Thyroid gland (tissue), 4 donors: ENCODE measurements at regions not wholly inside any gene's neighbourhood (a gene's known extent, or its start where the extent isn't known, plus 50 kb on each side); places are given as distances from the start of the nearest gene placed in this dataset.

Source experiments
- POLR2A ChIP-seq, 2 donors: fragments of 450-650 bp; IDR thresholded peaks; one replicate each; pipeline ENCODE4 v1.6.1; 2017; ENCODE audit warnings: antibody characterized with exemption in 2 of 2, mild to moderate bottlenecking in 2 of 2, moderate library complexity in 1 of 2
- TF ChIP-seq, protein P1 (sequence below), 6 experiments: fragments of 200-600 bp in 3 of 6; fragments of 450-650 bp in 3 of 6; sonication (generic) in 3 of 6; IDR thresholded peaks; one replicate each; pipeline ENCODE4 v1.5.1; 2016 to 2019; ENCODE audit warnings: antibody characterized with exemption in 6 of 6, mild to moderate bottlenecking in 2 of 6, inconsistent platforms in 1 of 6, moderate library complexity in 1 of 6

DNA sequence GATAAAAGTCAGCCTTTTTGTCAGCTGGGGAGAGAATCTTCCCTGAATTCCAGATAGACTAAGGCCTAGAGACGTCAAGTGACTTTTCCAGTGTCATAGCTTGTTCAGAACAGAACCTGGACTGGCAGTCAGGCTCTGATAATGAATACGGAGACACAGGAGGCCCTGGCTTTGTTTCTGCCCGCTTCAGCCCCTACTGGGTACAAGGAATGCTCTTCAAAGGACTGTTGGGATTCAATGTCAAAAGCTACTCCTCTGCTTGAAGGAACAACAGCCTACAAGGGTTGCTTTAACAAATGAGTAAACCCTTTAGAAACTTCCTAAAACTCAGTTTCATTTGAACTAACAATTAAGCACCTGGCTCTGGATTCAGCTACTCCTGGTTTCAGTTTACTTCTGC, 412.3 kb downstream of the OXSM start:
- TF ChIP-seq, protein P1, sequence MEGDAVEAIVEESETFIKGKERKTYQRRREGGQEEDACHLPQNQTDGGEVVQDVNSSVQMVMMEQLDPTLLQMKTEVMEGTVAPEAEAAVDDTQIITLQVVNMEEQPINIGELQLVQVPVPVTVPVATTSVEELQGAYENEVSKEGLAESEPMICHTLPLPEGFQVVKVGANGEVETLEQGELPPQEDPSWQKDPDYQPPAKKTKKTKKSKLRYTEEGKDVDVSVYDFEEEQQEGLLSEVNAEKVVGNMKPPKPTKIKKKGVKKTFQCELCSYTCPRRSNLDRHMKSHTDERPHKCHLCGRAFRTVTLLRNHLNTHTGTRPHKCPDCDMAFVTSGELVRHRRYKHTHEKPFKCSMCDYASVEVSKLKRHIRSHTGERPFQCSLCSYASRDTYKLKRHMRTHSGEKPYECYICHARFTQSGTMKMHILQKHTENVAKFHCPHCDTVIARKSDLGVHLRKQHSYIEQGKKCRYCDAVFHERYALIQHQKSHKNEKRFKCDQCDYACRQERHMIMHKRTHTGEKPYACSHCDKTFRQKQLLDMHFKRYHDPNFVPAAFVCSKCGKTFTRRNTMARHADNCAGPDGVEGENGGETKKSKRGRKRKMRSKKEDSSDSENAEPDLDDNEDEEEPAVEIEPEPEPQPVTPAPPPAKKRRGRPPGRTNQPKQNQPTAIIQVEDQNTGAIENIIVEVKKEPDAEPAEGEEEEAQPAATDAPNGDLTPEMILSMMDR (IDR thresholded peaks at IDR 0.05) = no peak
- TF ChIP-seq POLR2A (IDR thresholded peaks at IDR 0.05) = no peak
